ENCODE measurements at regions not wholly inside any gene's neighbourhood (a gene's known extent, or its start where the extent isn't known, plus 50 kb on each side); places are given as distances from the start of the nearest gene placed in this dataset.
A peak's percentile ranks its signal among the peaks of the same experiment; 100 is the strongest.

- Histone ChIP-seq H3K4me1 (no peaks in the 10 kb centered on the region), H3K4me3 (no peak overlapping the region), H3K9me3 (no peaks in the 10 kb centered on the region), H3K27me3 (ENCODE audit: insufficient read depth in 3 of 3, low read length in 2 of 3) (no peaks in the 10 kb centered on the region), H3K27ac (no peak overlapping the region), H3K36me3 (ENCODE audit: insufficient read depth in 1 of 2, low read depth in 1 of 2) (no peaks in the 10 kb centered on the region)
- DNase-seq (no peak), ATAC-seq (no peak)
- intact Hi-C loops (cut with DNase I): no loop called here
- WGBS, 3 donors: 71% methylated on average over 4 of the region's 4 CpGs
- TF ChIP-seq CTCF (IDR thresholded peaks at IDR 0.05): no peak
These were observed 228.3 kb upstream of the TPK1 start for GRCh38 chr7:145064114-145064513.

DNA sequence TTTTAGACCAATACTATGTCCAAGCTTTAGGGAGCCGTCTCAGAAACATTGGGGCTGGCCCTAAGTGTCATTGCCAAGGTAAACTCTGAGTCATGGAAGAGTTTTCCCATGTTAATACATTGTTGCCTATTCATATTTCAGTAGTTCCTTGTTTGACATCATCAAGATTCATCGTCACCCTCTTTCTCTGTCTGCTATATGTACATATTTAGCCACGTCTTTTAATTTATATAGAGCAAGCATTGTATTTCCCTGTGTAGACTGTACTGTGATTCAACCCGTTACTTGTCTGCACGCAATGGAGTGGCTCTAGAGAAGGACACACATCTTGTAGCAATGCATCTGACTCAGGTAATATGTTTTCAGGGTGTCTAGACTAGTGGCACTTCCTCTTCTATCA lies 217.9 kb upstream of the TPK1 start:
- no peak overlapping the region for H3K4me3 ChIP-seq
- no peaks in the 10 kb centered on the region for H3K36me3 ChIP-seq (ENCODE audit: insufficient read depth in 1 of 2, low read depth in 1 of 2)
- WGBS, 3 donors: 82 to 87% (median 84%) methylated on average over 5 of the region's 5 CpGs
- TF ChIP-seq CTCF (IDR thresholded peaks at IDR 0.05): no peak
- ATAC-seq: no peak
- no peak for DNase-seq
- H3K27me3 ChIP-seq (ENCODE audit: insufficient read depth in 3 of 3, low read length in 2 of 3): no peaks in the 10 kb centered on the region
- intact Hi-C loops (cut with DNase I): no loop called here
- no peak overlapping the region for H3K27ac ChIP-seq
- no peaks in the 10 kb centered on the region for H3K4me1 ChIP-seq
- peaks cover 4% of the 10 kb centered on the region for H3K9me3 ChIP-seq

GRCh38 chr7:145050415-145050814 lies 214.6 kb upstream of the TPK1 start:
- no peaks in the 10 kb centered on the region for H3K4me1 ChIP-seq
- TF ChIP-seq CTCF (IDR thresholded peaks at IDR 0.05): no peak
- H3K27me3 ChIP-seq (ENCODE audit: insufficient read depth in 3 of 3, low read length in 2 of 3): no peaks in the 10 kb centered on the region
- WGBS, 3 donors: 89 to 100% (median 90%) methylated on average over 1 of the region's 1 CpG
- DNase-seq (no peak), ATAC-seq (no peak)
- no peak overlapping the region for H3K27ac ChIP-seq
- peaks cover 6% of the 10 kb centered on the region for H3K9me3 ChIP-seq
- H3K4me3 ChIP-seq: no peak overlapping the region
- H3K36me3 ChIP-seq (ENCODE audit: insufficient read depth in 1 of 2, low read depth in 1 of 2): no peaks in the 10 kb centered on the region
- intact Hi-C loops (cut with DNase I): no loop called here

DNA sequence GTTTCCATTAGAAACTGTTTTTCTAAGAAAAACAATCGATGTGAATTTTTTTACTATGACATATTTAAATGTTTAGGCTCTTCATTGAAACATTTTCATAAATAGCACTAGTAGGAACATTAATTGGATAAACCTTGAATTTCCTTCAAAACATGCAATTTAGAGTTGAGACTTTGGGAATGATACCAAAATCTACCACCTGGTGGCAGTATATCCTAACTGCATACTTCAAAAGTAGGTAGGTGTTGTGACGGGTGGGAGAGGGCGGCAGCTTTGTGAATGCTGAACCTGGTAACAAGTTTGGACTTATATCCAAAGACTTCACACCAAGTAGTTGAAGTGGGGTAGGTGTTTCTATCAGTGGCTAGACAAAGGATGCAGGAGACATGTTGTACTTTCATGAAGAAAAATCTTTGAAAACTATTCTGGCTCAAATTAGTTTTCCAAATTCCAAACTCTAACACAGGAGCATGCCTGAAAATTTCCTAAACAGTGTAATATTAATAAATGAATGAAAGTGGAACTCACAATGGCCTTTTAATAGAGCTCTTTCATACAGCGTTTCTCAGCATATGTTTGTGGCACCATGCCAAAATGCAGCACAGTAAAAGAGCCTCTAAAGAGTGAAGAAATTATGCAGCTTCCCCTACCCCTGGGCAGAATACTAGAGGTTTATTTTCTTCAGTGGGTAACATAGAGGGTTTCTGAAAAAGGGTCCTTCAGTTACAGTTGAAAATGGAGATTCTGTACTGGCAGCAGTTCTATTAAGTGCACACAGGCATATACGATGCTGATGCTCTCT lies 201.0 kb upstream of the TPK1 start:
- DNase-seq (no peak), ATAC-seq (no peak)
- Histone ChIP-seq H3K9me3 (no peaks in the 10 kb centered on the region), H3K27ac (no peak overlapping the region), H3K36me3 (ENCODE audit: insufficient read depth in 1 of 2, low read depth in 1 of 2) (no peaks in the 10 kb centered on the region), H3K27me3 (ENCODE audit: insufficient read depth in 3 of 3, low read length in 2 of 3) (no peaks in the 10 kb centered on the region), H3K4me1 (no peaks in the 10 kb centered on the region), H3K4me3 (no peak overlapping the region)
- peak; percentile 46 for TF ChIP-seq CTCF (IDR thresholded peaks at IDR 0.05)
- WGBS, 3 donors: 7 to 11% (median 8%) methylated on average over 5 of the region's 5 CpGs
- intact Hi-C loops (cut with DNase I): no loop called here

- intact Hi-C loops (cut with DNase I): no loop called here
- H3K27ac ChIP-seq: no peak overlapping the region
- TF ChIP-seq CTCF (IDR thresholded peaks at IDR 0.05): no peak
- WGBS, 3 donors: 20 to 28% (median 22%) methylated on average over 5 of the region's 5 CpGs
- no peaks in the 10 kb centered on the region for H3K36me3 ChIP-seq (ENCODE audit: insufficient read depth in 1 of 2, low read depth in 1 of 2)
- ATAC-seq: no peak
- H3K4me3 ChIP-seq: no peak overlapping the region
- no peaks in the 10 kb centered on the region for H3K4me1 ChIP-seq
- no peak for DNase-seq
- H3K9me3 ChIP-seq: no peaks in the 10 kb centered on the region
- no peaks in the 10 kb centered on the region for H3K27me3 ChIP-seq (ENCODE audit: insufficient read depth in 3 of 3, low read length in 2 of 3)
These were observed 195.3 kb upstream of the TPK1 start for GRCh38 chr7:145031162-145031561.
